ENCODE measurements at regions not wholly inside any gene's neighbourhood (a gene's known extent, or its start where the extent isn't known, plus 50 kb on each side); places are given as distances from the start of the nearest gene placed in this dataset.
"Not testable (repeated sequence)": the region's sequence is repeated elsewhere in the genome, so short reads cannot be mapped to it uniquely, and the experiment has no call there.

DNA sequence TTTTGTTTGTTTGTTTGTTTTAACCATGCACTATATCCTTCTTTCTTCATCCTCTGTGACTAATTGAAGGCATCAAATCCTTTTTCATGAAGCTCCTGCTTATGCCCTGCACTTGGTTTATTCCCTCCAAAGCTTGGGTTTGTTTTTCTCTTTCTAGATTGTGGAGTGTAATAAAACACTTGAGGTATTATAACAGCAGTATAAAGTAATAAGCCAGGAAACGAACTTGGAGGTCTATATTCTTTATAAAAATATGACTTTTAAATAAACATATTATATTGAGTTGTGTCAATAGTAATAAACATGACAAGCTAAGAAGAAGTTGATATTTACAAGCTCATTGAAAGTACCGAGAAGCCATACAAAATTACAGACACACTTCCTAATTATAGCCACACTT lies 659.4 kb downstream of the RFPL4B start:
- Mint-ChIP-seq H3K27me3 (ENCODE audit: low read depth) (no peaks in the 10 kb centered on the region), H3K4me1 (ENCODE audit: low read depth) (no peaks in the 10 kb centered on the region), H3K4me3 (no peak overlapping the region), H3K27ac (no peak overlapping the region), H3K9me3 (no peaks in the 10 kb centered on the region), H3K36me3 (ENCODE audit: low read depth) (no peaks in the 10 kb centered on the region)

DNA sequence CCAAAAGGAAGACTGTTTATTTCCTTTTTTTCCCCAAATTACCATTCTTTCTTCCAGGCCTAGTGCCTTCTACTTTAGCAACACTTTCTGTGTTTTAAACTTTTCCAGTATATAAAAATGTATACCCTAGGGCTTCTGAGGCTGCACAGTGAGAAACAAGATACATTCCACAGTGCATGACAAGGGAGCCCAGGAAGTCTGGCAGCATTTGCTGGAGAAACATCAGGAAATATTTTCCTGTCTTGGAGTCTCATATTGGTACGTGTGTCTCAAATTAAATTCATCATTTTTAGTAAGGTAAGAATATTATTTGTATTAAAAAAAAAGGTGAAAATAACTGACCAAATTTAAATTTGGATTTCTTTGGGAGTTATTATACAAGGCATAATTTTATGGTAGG lies 662.6 kb downstream of the RFPL4B start:
- Mint-ChIP-seq H3K36me3 (ENCODE audit: low read depth) (no peaks in the 10 kb centered on the region), H3K9me3 (no peaks in the 10 kb centered on the region), H3K4me3 (no peak overlapping the region), H3K4me1 (ENCODE audit: low read depth) (no peaks in the 10 kb centered on the region), H3K27me3 (ENCODE audit: low read depth) (no peaks in the 10 kb centered on the region), H3K27ac (no peak overlapping the region)

DNA sequence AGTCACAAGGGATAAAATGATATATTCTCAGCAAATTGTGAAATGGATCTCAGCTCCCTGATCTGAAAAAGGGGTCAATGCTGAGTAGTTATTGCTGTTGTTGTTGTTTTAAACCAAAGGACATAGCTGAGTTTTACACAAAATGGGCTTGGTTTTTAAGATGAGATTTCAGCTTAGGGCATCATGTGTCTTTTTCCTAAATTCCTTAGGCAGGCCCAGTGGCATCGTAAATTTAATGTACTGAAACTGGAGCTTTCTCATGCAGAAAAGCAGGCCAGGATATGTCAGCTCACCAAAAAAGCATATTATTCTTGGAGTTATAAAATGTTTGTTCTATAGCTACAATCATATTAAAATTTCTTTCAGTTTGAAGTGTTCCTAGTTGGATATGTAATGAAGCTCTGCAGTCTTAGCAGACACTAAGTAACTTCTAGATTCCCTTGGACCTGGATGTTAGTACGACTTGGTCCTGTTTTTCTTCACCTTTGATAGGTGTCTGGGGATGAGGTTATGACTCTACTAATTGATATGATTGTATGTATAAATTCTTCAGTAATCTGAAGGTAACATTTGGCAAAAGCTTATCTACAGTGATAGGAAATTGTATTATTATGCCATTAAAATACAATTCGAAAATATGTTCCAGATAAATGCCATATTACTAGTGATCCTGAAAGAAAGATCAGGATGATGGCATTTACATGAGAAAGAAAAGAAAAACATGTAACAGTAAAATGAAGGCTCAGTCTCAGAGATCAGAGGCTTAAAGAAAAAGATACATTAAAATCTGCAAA lies 663.3 kb downstream of the RFPL4B start:
- Mint-ChIP-seq H3K27me3 (ENCODE audit: low read depth) (no peaks in the 10 kb centered on the region), H3K4me1 (ENCODE audit: low read depth) (no peaks in the 10 kb centered on the region), H3K4me3 (no peak overlapping the region)

DNA sequence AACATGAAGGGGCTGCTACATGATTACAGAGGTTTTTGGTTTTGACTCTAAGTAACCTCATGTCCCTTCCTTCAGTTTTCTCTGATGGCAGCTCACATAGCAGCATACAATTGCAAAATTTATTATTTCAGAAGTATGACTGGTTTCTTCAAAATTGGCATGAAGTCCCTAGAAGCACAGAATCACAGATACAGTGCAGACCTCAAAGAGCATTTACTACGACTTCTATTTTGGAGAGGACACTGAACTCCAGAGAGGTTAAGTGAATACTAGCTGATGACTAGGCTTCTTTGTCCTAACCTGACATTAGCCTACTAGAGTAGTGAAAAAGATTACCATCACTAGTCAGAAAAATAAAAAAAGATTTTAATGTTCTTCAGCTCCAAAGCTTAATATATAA lies 664.3 kb downstream of the RFPL4B start:
- Mint-ChIP-seq H3K4me1 (ENCODE audit: low read depth) (no peaks in the 10 kb centered on the region), H3K9me3 (no peaks in the 10 kb centered on the region), H3K27me3 (ENCODE audit: low read depth) (no peaks in the 10 kb centered on the region), H3K36me3 (ENCODE audit: low read depth) (no peaks in the 10 kb centered on the region), H3K4me3 (no peak overlapping the region), H3K27ac (no peak overlapping the region)

More for the DNA sequence above, 663.3 kb downstream of the RFPL4B start:
- no peaks in the 10 kb centered on the region for H3K9me3 Mint-ChIP-seq
- H3K36me3 Mint-ChIP-seq (ENCODE audit: low read depth) = no peaks in the 10 kb centered on the region
- H3K27ac Mint-ChIP-seq = no peak overlapping the region

DNA sequence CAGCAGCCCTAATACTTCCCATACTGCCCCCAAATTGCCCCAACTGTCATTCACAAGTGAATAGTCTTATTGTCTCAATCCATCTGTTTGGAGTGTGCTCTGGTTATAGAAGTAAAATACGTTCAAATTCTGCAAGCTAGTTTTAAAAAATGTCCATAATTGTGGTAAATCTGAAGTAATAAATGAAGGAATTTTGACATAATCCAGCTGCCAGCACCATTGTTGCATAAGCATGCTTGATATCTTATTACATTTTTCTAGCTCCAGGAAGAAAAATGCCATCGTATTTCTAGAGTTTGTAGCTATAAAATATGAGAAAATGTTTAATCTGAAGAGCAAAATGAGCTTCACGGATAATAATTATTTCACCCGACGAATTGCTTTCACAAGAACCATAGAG lies 664.7 kb downstream of the RFPL4B start:
- Mint-ChIP-seq H3K27me3 (ENCODE audit: low read depth) (no peaks in the 10 kb centered on the region), H3K4me1 (ENCODE audit: low read depth) (no peaks in the 10 kb centered on the region), H3K36me3 (ENCODE audit: low read depth) (no peaks in the 10 kb centered on the region), H3K4me3 (no peak overlapping the region), H3K27ac (no peak overlapping the region), H3K9me3 (no peaks in the 10 kb centered on the region)

DNA sequence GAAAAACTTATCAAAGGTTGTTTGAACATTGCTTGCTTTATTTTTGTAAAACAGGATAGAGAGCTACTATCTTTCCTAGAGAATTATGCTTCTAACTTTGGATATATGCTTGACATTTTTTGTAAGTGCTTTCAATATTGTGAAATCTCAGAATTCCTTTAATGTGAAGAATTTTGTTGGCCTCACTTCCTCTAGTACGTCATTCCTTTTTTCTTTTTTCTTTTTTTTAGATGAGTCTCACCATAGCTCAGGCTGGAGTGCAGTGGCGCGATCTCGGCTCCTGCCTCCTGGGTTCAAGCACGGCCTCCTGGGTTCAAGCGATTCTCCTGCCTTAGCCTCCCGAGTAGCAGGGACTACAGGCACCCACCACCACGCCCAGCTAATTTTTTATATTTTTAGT lies 668.1 kb downstream of the RFPL4B start:
- H3K36me3 Mint-ChIP-seq (ENCODE audit: low read depth) = no peaks in the 10 kb centered on the region
- H3K27me3 Mint-ChIP-seq (ENCODE audit: low read depth) = no peaks in the 10 kb centered on the region
- no peak overlapping the region for H3K4me3 Mint-ChIP-seq
- no peaks in the 10 kb centered on the region for H3K4me1 Mint-ChIP-seq (ENCODE audit: low read depth)
- no peak overlapping the region for H3K27ac Mint-ChIP-seq
- no peaks in the 10 kb centered on the region for H3K9me3 Mint-ChIP-seq

DNA sequence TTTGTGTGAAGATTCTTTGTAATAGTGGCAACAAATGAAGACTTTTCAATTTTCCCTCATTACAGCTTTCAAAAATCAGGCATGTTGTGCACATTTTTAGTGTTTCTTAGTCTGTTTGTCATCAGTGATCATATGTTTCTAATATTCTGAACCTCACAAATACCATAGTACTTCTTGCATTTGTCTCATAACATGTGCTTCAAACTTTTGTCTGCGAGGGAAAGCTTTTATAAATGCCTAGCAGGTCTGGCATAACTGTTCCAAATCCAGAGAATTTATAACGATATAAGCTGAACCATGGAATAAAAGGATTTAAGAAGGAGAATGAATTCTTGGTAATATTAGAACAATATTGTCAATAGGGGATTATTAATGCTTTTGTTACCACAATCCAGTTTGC lies 670.2 kb downstream of the RFPL4B start:
- Mint-ChIP-seq H3K4me3 (no peak overlapping the region), H3K9me3 (no peaks in the 10 kb centered on the region), H3K36me3 (ENCODE audit: low read depth) (no peaks in the 10 kb centered on the region), H3K27ac (no peak overlapping the region), H3K4me1 (ENCODE audit: low read depth) (no peaks in the 10 kb centered on the region), H3K27me3 (ENCODE audit: low read depth) (no peaks in the 10 kb centered on the region)

DNA sequence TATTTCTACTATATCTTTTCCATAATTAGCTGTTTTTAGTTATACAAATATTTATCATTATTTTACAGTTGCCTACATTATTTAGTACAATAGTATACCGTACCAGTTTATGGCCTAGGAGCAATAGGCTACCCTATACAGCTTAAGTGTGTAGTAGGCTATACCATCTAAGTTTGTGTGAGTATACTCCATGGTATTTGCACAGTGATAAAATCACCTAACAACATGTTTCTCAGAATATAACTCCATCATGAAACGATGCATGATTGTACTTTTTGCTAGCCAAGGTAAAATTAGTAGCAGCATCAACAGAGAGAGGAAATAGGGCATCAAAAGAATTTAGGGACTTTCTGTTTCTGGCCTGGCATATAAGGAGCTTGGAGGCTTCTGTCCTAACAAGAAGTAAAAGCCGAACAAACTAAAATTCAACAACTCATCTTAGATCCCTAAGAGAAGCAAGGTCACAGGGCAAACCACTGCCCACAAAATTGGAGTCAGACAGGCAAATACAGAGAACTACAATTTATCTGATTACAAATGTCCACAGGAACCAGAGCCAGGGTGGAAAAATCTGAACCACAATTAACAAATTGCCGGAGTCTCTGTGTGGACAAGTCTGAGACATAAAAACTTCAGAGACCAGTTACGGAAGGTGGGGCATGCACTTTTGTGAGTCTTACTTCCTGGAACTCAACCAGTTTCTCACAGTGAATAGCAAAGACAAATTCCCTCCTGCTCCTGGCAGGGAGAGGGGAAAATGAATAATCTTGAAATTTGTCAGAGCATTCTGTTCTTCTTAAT lies 671.4 kb downstream of the RFPL4B start:
- no peak overlapping the region for H3K27ac Mint-ChIP-seq
- H3K4me3 Mint-ChIP-seq = no peak overlapping the region
- no peaks in the 10 kb centered on the region for H3K36me3 Mint-ChIP-seq (ENCODE audit: low read depth)
- no peaks in the 10 kb centered on the region for H3K27me3 Mint-ChIP-seq (ENCODE audit: low read depth)
- H3K9me3 Mint-ChIP-seq = no peaks in the 10 kb centered on the region
- no peaks in the 10 kb centered on the region for H3K4me1 Mint-ChIP-seq (ENCODE audit: low read depth)

DNA sequence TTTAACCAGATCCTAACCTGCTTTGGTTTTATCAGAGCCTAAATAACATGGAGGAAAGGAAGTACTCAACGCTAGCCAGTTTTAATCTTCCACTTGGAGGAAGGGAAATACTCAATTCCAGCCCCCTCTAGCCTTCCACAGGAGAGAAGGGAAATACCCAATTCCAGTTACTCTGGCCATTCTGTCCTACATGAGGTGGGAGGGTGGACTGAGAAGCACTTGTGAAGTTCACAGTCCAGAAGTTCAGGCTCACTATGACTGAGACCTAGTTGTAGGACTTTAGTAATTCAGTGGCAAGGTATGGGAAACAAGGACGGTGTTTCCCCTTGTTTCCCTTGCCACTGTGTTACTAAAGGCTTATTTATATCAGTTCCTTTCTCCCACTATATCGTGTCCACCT lies 672.0 kb downstream of the RFPL4B start:
- H3K4me1 Mint-ChIP-seq (ENCODE audit: low read depth) = no peaks in the 10 kb centered on the region
- no peak overlapping the region for H3K4me3 Mint-ChIP-seq
- no peaks in the 10 kb centered on the region for H3K27me3 Mint-ChIP-seq (ENCODE audit: low read depth)
- no peaks in the 10 kb centered on the region for H3K36me3 Mint-ChIP-seq (ENCODE audit: low read depth)
- H3K27ac Mint-ChIP-seq = no peak overlapping the region
- H3K9me3 Mint-ChIP-seq = no peaks in the 10 kb centered on the region

DNA sequence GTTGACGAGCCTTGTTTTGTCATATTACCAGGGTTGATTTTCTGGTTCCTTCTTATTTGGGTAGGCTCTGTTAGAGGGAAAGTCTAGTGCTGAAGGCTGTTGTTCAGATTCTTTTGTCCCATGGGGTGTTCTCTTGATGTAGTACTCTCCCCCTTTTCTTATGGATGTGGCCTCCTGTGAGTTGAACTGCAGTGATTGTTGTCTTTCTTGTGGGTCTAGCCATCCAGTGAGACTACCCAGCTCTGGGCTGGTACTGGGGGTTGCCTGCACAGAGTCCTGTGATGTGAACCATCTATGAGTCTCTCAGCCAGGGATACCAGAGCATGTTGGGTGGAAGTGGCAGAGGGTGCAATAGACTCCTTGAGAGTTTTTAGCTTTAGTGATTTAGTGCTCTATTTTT lies 680.6 kb downstream of the RFPL4B start:
- H3K9me3 Mint-ChIP-seq = no peaks in the 10 kb centered on the region
- no peak overlapping the region for H3K27ac Mint-ChIP-seq
- H3K27me3 Mint-ChIP-seq (ENCODE audit: low read depth) = no peaks in the 10 kb centered on the region
- H3K36me3 Mint-ChIP-seq (ENCODE audit: low read depth) = no peaks in the 10 kb centered on the region
- no peaks in the 10 kb centered on the region for H3K4me1 Mint-ChIP-seq (ENCODE audit: low read depth)
- H3K4me3 Mint-ChIP-seq = no peak overlapping the region

DNA sequence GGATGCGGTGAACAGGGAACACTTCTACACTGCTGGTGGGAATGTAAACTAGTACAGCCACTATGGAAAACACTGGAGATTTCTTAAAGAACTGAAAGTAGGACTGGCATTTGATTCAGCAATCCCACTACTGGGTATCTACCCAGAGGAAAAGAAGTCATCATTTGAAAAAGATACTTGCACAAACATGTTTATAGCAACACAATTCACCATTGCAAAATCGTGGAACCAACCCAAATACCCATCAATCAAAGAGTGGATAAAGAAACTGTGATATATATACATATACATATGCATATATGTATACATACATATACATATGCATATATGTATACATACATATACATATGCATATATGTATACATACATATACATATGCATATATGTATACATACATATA lies 682.0 kb downstream of the RFPL4B start:
- not testable (repeated sequence) for H3K36me3 Mint-ChIP-seq (ENCODE audit: low read depth); H3K4me1 Mint-ChIP-seq (ENCODE audit: low read depth); H3K27ac Mint-ChIP-seq; H3K9me3 Mint-ChIP-seq; H3K27me3 Mint-ChIP-seq (ENCODE audit: low read depth); H3K4me3 Mint-ChIP-seq

DNA sequence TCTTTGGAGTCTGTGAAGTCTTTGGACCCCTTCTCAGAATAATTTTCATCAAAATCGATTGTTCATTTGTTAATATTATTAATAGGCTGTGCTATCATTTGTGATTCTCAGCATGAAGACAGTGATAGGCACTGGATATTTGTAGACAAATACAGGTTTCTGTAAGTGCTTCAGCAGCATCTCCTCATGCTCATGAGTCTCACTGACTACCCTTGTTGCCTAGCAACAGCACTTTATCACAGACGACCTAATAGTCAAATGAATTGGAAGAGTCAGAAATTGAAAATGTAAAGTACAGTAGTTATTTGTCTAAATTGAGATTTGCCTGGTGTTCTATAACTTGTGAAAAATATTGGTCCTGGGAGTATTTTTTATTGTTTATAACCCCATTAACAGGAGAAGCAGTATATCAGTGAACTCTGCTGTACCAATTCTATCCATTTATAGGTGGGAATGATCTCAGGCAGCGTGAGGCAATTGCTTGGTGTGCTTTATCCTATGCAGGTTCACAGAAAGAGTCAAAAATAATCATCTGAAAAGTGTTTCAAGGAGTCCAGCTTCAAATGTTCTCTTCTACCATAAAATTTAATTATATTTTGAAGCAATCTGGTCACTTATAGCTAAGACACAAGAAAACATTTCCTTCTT lies 684.6 kb downstream of the RFPL4B start:
- Mint-ChIP-seq H3K36me3 (ENCODE audit: low read depth) (no peaks in the 10 kb centered on the region), H3K4me1 (ENCODE audit: low read depth) (no peaks in the 10 kb centered on the region), H3K27ac (no peak overlapping the region), H3K4me3 (no peak overlapping the region), H3K27me3 (ENCODE audit: low read depth) (no peaks in the 10 kb centered on the region), H3K9me3 (no peaks in the 10 kb centered on the region)

DNA sequence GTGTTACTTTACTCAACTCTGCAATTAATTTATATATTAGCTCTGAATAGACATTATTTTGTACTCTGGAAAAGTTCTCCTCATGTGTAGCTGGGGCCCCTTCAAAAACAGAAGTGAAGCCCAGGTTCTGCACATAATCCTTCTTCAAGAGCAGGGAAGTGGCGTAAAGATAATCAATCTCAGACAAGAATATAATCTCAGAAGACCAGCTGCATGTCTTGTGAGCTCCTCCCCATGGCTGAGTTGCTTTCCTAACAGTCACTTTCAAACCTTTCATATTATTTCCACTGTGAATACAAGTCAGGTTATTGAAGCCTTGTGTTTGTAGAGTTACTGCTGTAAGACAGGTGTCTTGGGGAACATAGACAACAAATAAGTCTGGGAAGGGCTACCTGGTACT lies 691.9 kb downstream of the RFPL4B start:
- H3K27me3 Mint-ChIP-seq (ENCODE audit: low read depth) = no peaks in the 10 kb centered on the region
- H3K27ac Mint-ChIP-seq = no peak overlapping the region
- no peaks in the 10 kb centered on the region for H3K36me3 Mint-ChIP-seq (ENCODE audit: low read depth)
- no peak overlapping the region for H3K4me3 Mint-ChIP-seq
- H3K4me1 Mint-ChIP-seq (ENCODE audit: low read depth) = no peaks in the 10 kb centered on the region
- no peaks in the 10 kb centered on the region for H3K9me3 Mint-ChIP-seq

DNA sequence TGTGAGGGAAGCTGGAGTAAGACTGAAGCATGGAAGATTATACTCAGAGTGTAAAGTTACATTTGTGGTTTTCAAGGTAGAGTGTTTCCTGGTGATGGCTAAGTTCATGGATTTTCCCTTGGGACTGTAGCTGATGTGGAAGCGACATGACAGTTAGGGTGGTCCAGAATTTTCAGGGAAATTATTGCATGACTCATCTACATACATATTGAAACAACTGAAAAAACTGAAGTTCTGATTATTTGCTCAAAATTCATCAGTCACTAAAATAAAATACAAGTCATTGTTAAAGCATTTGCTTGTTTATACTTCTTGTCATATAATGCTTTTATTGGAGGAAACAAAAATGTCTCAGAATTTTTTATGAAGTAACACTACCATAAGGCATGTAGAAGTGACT lies 700.0 kb downstream of the RFPL4B start:
- Mint-ChIP-seq H3K27me3 (ENCODE audit: low read depth) (no peaks in the 10 kb centered on the region), H3K4me1 (ENCODE audit: low read depth) (no peaks in the 10 kb centered on the region), H3K4me3 (no peak overlapping the region), H3K27ac (no peak overlapping the region), H3K9me3 (no peaks in the 10 kb centered on the region), H3K36me3 (ENCODE audit: low read depth) (no peaks in the 10 kb centered on the region)

DNA sequence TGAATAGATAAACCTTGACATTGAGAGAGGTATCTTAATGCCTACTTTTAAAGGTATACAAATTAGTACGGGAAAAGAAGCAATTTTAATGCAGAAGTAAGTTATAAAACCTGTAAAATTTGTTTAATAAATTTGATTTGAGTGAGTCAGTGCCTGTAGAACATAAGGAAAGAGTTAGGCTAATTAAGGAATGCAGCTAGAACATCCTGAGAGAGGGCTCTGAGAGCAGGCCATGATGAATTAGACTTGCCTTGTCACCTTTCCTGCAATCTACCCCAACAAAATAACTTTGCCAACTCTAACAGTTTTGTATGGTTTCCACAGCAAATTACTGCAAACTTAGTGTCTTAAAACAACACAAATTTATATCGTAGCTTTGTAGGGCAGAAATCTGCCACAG lies 700.8 kb downstream of the RFPL4B start:
- Mint-ChIP-seq H3K9me3 (no peaks in the 10 kb centered on the region), H3K27ac (no peak overlapping the region), H3K27me3 (ENCODE audit: low read depth) (no peaks in the 10 kb centered on the region), H3K4me1 (ENCODE audit: low read depth) (no peaks in the 10 kb centered on the region), H3K4me3 (no peak overlapping the region), H3K36me3 (ENCODE audit: low read depth) (no peaks in the 10 kb centered on the region)

Measured in T-helper 1 cell treated with Interleukin-12 subunit alpha and Interleukin-12 subunit beta and Interleukin-4 antibody, amounts not matched to agents 30 μg/mL and 1 μg/mL, for 36 hours (primary cell).